Endothelial cell of umbilical vein (primary cell): ENCODE measurements at regions not wholly inside any gene's neighbourhood (a gene's known extent, or its start where the extent isn't known, plus 50 kb on each side); places are given as distances from the start of the nearest gene placed in this dataset.

Source experiments
- BruUV-seq: library from RNA; stranded (reverse); fragments of 400-500 nt; replicated peaks from 2 replicates; lab custom pipeline; 2021; lab: Mats Ljungman, UMichigan
- CTCF ChIA-PET: fragments of 300-600, 350-600 bp; sonication (Branson Sonifier 250); formaldehyde crosslinking; loops from one replicate; lab custom pipeline; 2021; ENCODE audit warnings: antibody characterized with exemption, inconsistent platforms; lab: Charles Lee
- POLR2A ChIA-PET: fragments of 300-600, 350-600 bp; sonication (Branson Sonifier 250); formaldehyde crosslinking; loops from one replicate; lab custom pipeline; 2021; ENCODE audit warnings: antibody characterized with exemption, inconsistent platforms; lab: Charles Lee
- DNase-seq: peaks from one replicate; pipeline ENCODE4 v3.0.0-alpha.2; 2011; ENCODE audit warnings: low read depth, low spot score
- FAIRE-seq: peaks from 2 replicates; lab custom pipeline; 2011; peaks lifted over from hg19 to GRCh38; lab: Jason Lieb, UNC
- H2AFZ ChIP-seq: 2 replicates; pipeline ENCODE4 v1.6.0; 2012; ENCODE audit warnings: low read depth, low read length, control low read depth, inconsistent platforms
- H3K27ac ChIP-seq: 2 replicates; pipeline ENCODE4 v1.5.1; 2011; ENCODE audit warnings: low read depth, mild to moderate bottlenecking, control low read depth, low read length, moderate library complexity; ENCODE audit not compliant: insufficient read depth
- H3K27me3 ChIP-seq, 2 experiments: 2 replicates each; pipeline versions ENCODE4 v1.6.0 to v1.6.1; 2011; ENCODE audit warnings: low read length in 2 of 2, mixed read lengths in 1 of 2; ENCODE audit not compliant: control insufficient read depth in 2 of 2, insufficient read depth in 2 of 2
- H3K36me3 ChIP-seq, 2 experiments: 2 replicates in 1 of 2; 3 replicates in 1 of 2; pipeline ENCODE4 v1.5.1; 2011; ENCODE audit warnings: low read length in 2 of 2, mild to moderate bottlenecking in 1 of 2, moderate library complexity in 1 of 2; ENCODE audit not compliant: control insufficient read depth in 2 of 2, insufficient read depth in 2 of 2; ENCODE audit errors: extremely low read depth in 1 of 2
- H3K4me1 ChIP-seq: 3 replicates; pipeline ENCODE4 v1.5.1; 2011; ENCODE audit warnings: mild to moderate bottlenecking, low read length; ENCODE audit not compliant: control insufficient read depth, insufficient read depth; ENCODE audit errors: extremely low read depth
- H3K4me2 ChIP-seq: 2 replicates; pipeline ENCODE4 v1.6.1; 2011; ENCODE audit warnings: low read length, control low read depth, mixed read lengths; ENCODE audit not compliant: insufficient read depth
- H3K4me3 ChIP-seq, 3 experiments: fragments of 200-600 bp in 1 of 3; sonication (generic), shearing (Covaris generic) in 1 of 3; replicated peaks in 1 of 3; 2 replicates each; pipeline ENCODE4 v1.5.1; 2011 to 2016; ENCODE audit warnings: control low read depth in 3 of 3, low read length in 3 of 3, mild to moderate bottlenecking in 2 of 3, inconsistent platforms in 1 of 3, low read depth in 1 of 3, moderate library complexity in 1 of 3; ENCODE audit not compliant: insufficient read depth in 1 of 3
- H3K79me2 ChIP-seq: 2 replicates; pipeline ENCODE4 v1.6.0; 2012; ENCODE audit warnings: low read length, inconsistent platforms; ENCODE audit not compliant: control insufficient read depth, insufficient read depth
- H3K9ac ChIP-seq: replicated peaks from 2 replicates; pipeline ENCODE3; 2011; ENCODE audit warnings: low read length, control low read depth; ENCODE audit not compliant: insufficient read depth; ENCODE audit errors: extremely low read depth
- H3K9me1 ChIP-seq: replicated peaks from 3 replicates; pipeline ENCODE4 v1.6.0; 2011; ENCODE audit warnings: mild to moderate bottlenecking, low read length; ENCODE audit not compliant: control insufficient read depth, insufficient read depth; ENCODE audit errors: extremely low read depth
- H3K9me3 ChIP-seq: replicated peaks from 2 replicates; pipeline ENCODE4 v1.5.1; 2012; ENCODE audit warnings: low read length, inconsistent platforms; ENCODE audit not compliant: control insufficient read depth, insufficient read depth
- H4K20me1 ChIP-seq: replicated peaks from 2 replicates; pipeline ENCODE3; 2011; ENCODE audit warnings: mild to moderate bottlenecking, low read length; ENCODE audit not compliant: control insufficient read depth, insufficient read depth; ENCODE audit errors: extremely low read depth
- CTCF ChIP-seq, 2 donors: IDR thresholded peaks; 1 replicate in 1 of 2; 2 replicates in 1 of 2; pipeline ENCODE4 v1.5.1; 2011; ENCODE audit warnings: low read length in 2 of 2, mild to moderate bottlenecking in 2 of 2, moderate library complexity in 2 of 2, control low read depth in 1 of 2, inconsistent platforms in 1 of 2, low read depth in 1 of 2; ENCODE audit not compliant: insufficient read depth in 1 of 2; ENCODE audit errors: extremely low read depth in 1 of 2
- EZH2 ChIP-seq: IDR thresholded peaks from 2 replicates; pipeline ENCODE4 v1.6.1; 2012; ENCODE audit warnings: borderline replicate concordance, low read depth, mild to moderate bottlenecking, moderate library complexity, low read length, inconsistent platforms; ENCODE audit not compliant: severe bottlenecking
- FOS ChIP-seq: IDR thresholded peaks from 2 replicates; pipeline ENCODE4 v1.6.1; 2011; ENCODE audit warnings: mild to moderate bottlenecking, low read length, moderate library complexity, borderline replicate concordance; ENCODE audit not compliant: insufficient read depth
- GATA2 ChIP-seq: IDR thresholded peaks from 2 replicates; pipeline ENCODE4 v1.7.0; 2011; ENCODE audit warnings: low read depth, mild to moderate bottlenecking, moderate library complexity, mixed read lengths, low read length; ENCODE audit not compliant: insufficient read length, insufficient read depth
- JUN ChIP-seq: IDR thresholded peaks from 2 replicates; pipeline ENCODE4 v1.6.1; 2011; ENCODE audit warnings: borderline replicate concordance, low read depth; ENCODE audit not compliant: insufficient read length, insufficient read depth
- MAX ChIP-seq: IDR thresholded peaks from 2 replicates; pipeline ENCODE4 v1.6.1; 2011; ENCODE audit not compliant: insufficient read depth, insufficient read length
- MYC ChIP-seq: IDR thresholded peaks from one replicate; pipeline ENCODE4 v1.6.1; 2011; ENCODE audit warnings: mild to moderate bottlenecking, low read depth, low read length
- POLR2A ChIP-seq: IDR thresholded peaks from 2 replicates; pipeline ENCODE4 v1.6.1; 2012; ENCODE audit warnings: low read depth, mild to moderate bottlenecking, control low read depth, low read length
- POLR2AphosphoS5 ChIP-seq: IDR thresholded peaks from 2 replicates; pipeline ENCODE4 v1.6.1; 2012; ENCODE audit warnings: low read depth, mild to moderate bottlenecking, control low read depth, low read length, moderate library complexity; ENCODE audit not compliant: insufficient read depth
- dilution Hi-C: fragments of 300-500 bp; cut with MboI; formaldehyde crosslinking; loops from one replicate; pipeline ENCODE4 v1.15.0; 2019; ENCODE audit warnings: low sequenced_read_pairs; ENCODE audit not compliant: extremely low pct_ligation_motif_present
- intact Hi-C: fragments of 100-400 bp; cut with micrococcal nuclease; formaldehyde crosslinking; loops from one replicate; pipeline ENCODE4 v1.10.0; 2022

- DNase-seq (no peak), FAIRE-seq (no peak)
- Histone ChIP-seq H3K36me3 (no peaks in the 10 kb centered on the region), H2AFZ (no peak overlapping the region), H3K9me1 (no peaks in the 10 kb centered on the region), H3K4me1 (no peaks in the 10 kb centered on the region), H3K27me3 (peaks cover 8 to 12% of the 10 kb centered on the region in 2 experiments), H3K79me2 (no peaks in the 10 kb centered on the region), H3K4me2 (no peak overlapping the region), H3K4me3 (no peak overlapping the region), H3K27ac (no peak overlapping the region), H3K9me3 (no peaks in the 10 kb centered on the region), H3K9ac (no peak overlapping the region), H4K20me1 (no peaks in the 10 kb centered on the region)
- BruUV-seq: no TSS peak
- ChIA-PET POLR2A (no interaction called here), CTCF (interaction anchor here (0.9 to 1.4 kb wide), 4 partner anchors 10 to 147 kb away, joined by 3 read pairs; no protein-coding TSS in a partner anchor)
- TF ChIP-seq POLR2AphosphoS5: no peak
- no peak for TF ChIP-seq MAX
- no peak for TF ChIP-seq JUN
- TF ChIP-seq GATA2: no peak
- dilution Hi-C loops: no loop called here
- intact Hi-C loops: no loop called here
Observed at GRCh38 chr6:33915134-33915533, 111.3 kb upstream of the MLN start.

- Histone ChIP-seq H3K4me1 (no peaks in the 10 kb centered on the region), H4K20me1 (no peaks in the 10 kb centered on the region), H3K79me2 (no peaks in the 10 kb centered on the region), H2AFZ (no peak overlapping the region), H3K27ac (no peak overlapping the region), H3K4me2 (no peak overlapping the region), H3K27me3 (peaks cover 8 to 12% of the 10 kb centered on the region in 2 experiments), H3K9me1 (no peaks in the 10 kb centered on the region), H3K9ac (no peak overlapping the region), H3K36me3 (no peaks in the 10 kb centered on the region), H3K4me3 (no peak overlapping the region), H3K9me3 (no peaks in the 10 kb centered on the region)
- ChIA-PET CTCF (interaction anchor here (1.0 to 1.4 kb wide), 4 partner anchors 8 to 147 kb away, joined by 3 read pairs; no protein-coding TSS in a partner anchor), POLR2A (no interaction called here)
- no peak for FAIRE-seq
- dilution Hi-C loops (no loop called here), intact Hi-C loops (no loop called here)
- no peak for DNase-seq
- no TSS peak for BruUV-seq
- TF ChIP-seq POLR2A (no peak), MYC (no peak), MAX (no peak), FOS (no peak), JUN (no peak), GATA2 (no peak), CTCF (IDR thresholded peaks at IDR 0.05; ENCODE audit: extremely low read depth in 1 of 2, insufficient read depth in 1 of 2, low read depth in 1 of 2, low read length in 2 of 2) (no peak), POLR2AphosphoS5 (no peak), EZH2 (no peak)
Observed at GRCh38 chr6:33914645-33915044, 110.8 kb upstream of the MLN start.
